Activated T-cell treated with anti-CD3 and anti-CD28 coated beads, Interleukin-2, amount 50 U/mL, for 24 hours (primary cell): ENCODE measurements at regions not wholly inside any gene's neighbourhood (a gene's known extent, or its start where the extent isn't known, plus 50 kb on each side); places are given as distances from the start of the nearest gene placed in this dataset.

Experiments
- DNase-seq: peaks from one replicate; pipeline ENCODE4 v3.0.0-alpha.2; 2020
- H3K27ac Mint-ChIP-seq: 2 replicates; pipeline ENCODE4 v1.8.0; 2020; ENCODE audit warnings: mild to moderate bottlenecking, mixed read lengths
- H3K27me3 Mint-ChIP-seq: 2 replicates; pipeline ENCODE4 v1.8.0; 2020; ENCODE audit warnings: mixed read lengths
- H3K36me3 Mint-ChIP-seq: 2 replicates; pipeline ENCODE4 v1.8.0; 2020; ENCODE audit warnings: low read depth, mixed read lengths
- H3K4me1 Mint-ChIP-seq: 2 replicates; pipeline ENCODE4 v1.8.0; 2020; ENCODE audit warnings: low read depth, mixed read lengths
- H3K4me3 Mint-ChIP-seq: 2 replicates; pipeline ENCODE4 v1.8.0; 2020; ENCODE audit warnings: mild to moderate bottlenecking, moderate library complexity, mixed read lengths
- H3K9me3 Mint-ChIP-seq: 2 replicates; pipeline ENCODE4 v1.8.0; 2020; ENCODE audit warnings: mixed read lengths

- DNase-seq, result no peak
- Mint-ChIP-seq H3K4me3 (no peak overlapping the region), H3K27ac (no peak overlapping the region), H3K4me1 (no peaks in the 10 kb centered on the region), H3K27me3 (no peaks in the 10 kb centered on the region), H3K9me3 (peaks cover 3% of the 10 kb centered on the region), H3K36me3 (no peaks in the 10 kb centered on the region)
Measured at GRCh38 chr10:121282264-121282663, 316.0 kb downstream of the FGFR2 start.

- Mint-ChIP-seq H3K27ac (no peak overlapping the region), H3K36me3 (no peaks in the 10 kb centered on the region), H3K4me1 (no peaks in the 10 kb centered on the region), H3K9me3 (no peaks in the 10 kb centered on the region), H3K27me3 (no peaks in the 10 kb centered on the region), H3K4me3 (no peak overlapping the region)
- DNase-seq, result no peak
Measured at GRCh38 chr10:121282797-121283515, 315.3 kb downstream of the FGFR2 start.

GRCh38 chr10:121284936-121285335, 313.3 kb downstream of the FGFR2 start:
- H3K4me3 Mint-ChIP-seq, result no peak overlapping the region
- H3K9me3 Mint-ChIP-seq, result no peaks in the 10 kb centered on the region
- H3K4me1 Mint-ChIP-seq, result no peaks in the 10 kb centered on the region
- DNase-seq, result no peak
- H3K27ac Mint-ChIP-seq, result no peak overlapping the region
- no peaks in the 10 kb centered on the region for H3K36me3 Mint-ChIP-seq
- no peaks in the 10 kb centered on the region for H3K27me3 Mint-ChIP-seq

GRCh38 chr10:121285406-121286196, 312.6 kb downstream of the FGFR2 start:
- H3K4me1 Mint-ChIP-seq, result no peaks in the 10 kb centered on the region
- no peak for DNase-seq
- no peaks in the 10 kb centered on the region for H3K27me3 Mint-ChIP-seq
- H3K4me3 Mint-ChIP-seq, result no peak overlapping the region
- H3K36me3 Mint-ChIP-seq, result no peaks in the 10 kb centered on the region
- H3K27ac Mint-ChIP-seq, result no peak overlapping the region
- no peaks in the 10 kb centered on the region for H3K9me3 Mint-ChIP-seq

GRCh38 chr10:121288011-121288410, 310.2 kb downstream of the FGFR2 start:
- no peak overlapping the region for H3K27ac Mint-ChIP-seq
- DNase-seq, result no peak
- H3K9me3 Mint-ChIP-seq, result no peaks in the 10 kb centered on the region
- H3K4me3 Mint-ChIP-seq, result no peak overlapping the region
- peaks cover 4% of the 10 kb centered on the region for H3K27me3 Mint-ChIP-seq
- H3K4me1 Mint-ChIP-seq, result no peaks in the 10 kb centered on the region
- H3K36me3 Mint-ChIP-seq, result no peaks in the 10 kb centered on the region

GRCh38 chr10:121288864-121289661, 309.2 kb downstream of the FGFR2 start:
- Mint-ChIP-seq H3K9me3 (no peaks in the 10 kb centered on the region), H3K27me3 (peaks cover 6% of the 10 kb centered on the region)

GRCh38 chr10:121289800-121290199, 308.4 kb downstream of the FGFR2 start:
- Mint-ChIP-seq H3K27me3 (peaks cover 6% of the 10 kb centered on the region), H3K4me3 (no peak overlapping the region), H3K27ac (no peak overlapping the region), H3K4me1 (no peaks in the 10 kb centered on the region), H3K9me3 (no peaks in the 10 kb centered on the region), H3K36me3 (no peaks in the 10 kb centered on the region)
- DNase-seq, result no peak

More at GRCh38 chr10:121288864-121289661, 309.2 kb downstream of the FGFR2 start:
- H3K4me3 Mint-ChIP-seq, result no peak overlapping the region
- H3K4me1 Mint-ChIP-seq, result no peaks in the 10 kb centered on the region
- H3K36me3 Mint-ChIP-seq, result no peaks in the 10 kb centered on the region
- DNase-seq, result no peak
- no peak overlapping the region for H3K27ac Mint-ChIP-seq

- no peaks in the 10 kb centered on the region for H3K9me3 Mint-ChIP-seq
- no peak for DNase-seq
- no peaks in the 10 kb centered on the region for H3K36me3 Mint-ChIP-seq
- no peaks in the 10 kb centered on the region for H3K4me1 Mint-ChIP-seq
- H3K4me3 Mint-ChIP-seq, result no peak overlapping the region
- H3K27me3 Mint-ChIP-seq, result peaks cover 6% of the 10 kb centered on the region
- H3K27ac Mint-ChIP-seq, result no peak overlapping the region
Measured at GRCh38 chr10:121290674-121291073, 307.6 kb downstream of the FGFR2 start.

GRCh38 chr10:121291376-121291775, 306.9 kb downstream of the FGFR2 start:
- peaks cover 6% of the 10 kb centered on the region for H3K27me3 Mint-ChIP-seq
- H3K9me3 Mint-ChIP-seq, result no peaks in the 10 kb centered on the region
- no peaks in the 10 kb centered on the region for H3K36me3 Mint-ChIP-seq
- no peak overlapping the region for H3K27ac Mint-ChIP-seq
- H3K4me3 Mint-ChIP-seq, result no peak overlapping the region
- no peaks in the 10 kb centered on the region for H3K4me1 Mint-ChIP-seq
- no peak for DNase-seq

GRCh38 chr10:121291823-121292222, 306.4 kb downstream of the FGFR2 start:
- Mint-ChIP-seq H3K27me3 (peaks cover 6% of the 10 kb centered on the region), H3K9me3 (no peaks in the 10 kb centered on the region), H3K4me3 (no peak overlapping the region), H3K36me3 (no peaks in the 10 kb centered on the region), H3K4me1 (no peaks in the 10 kb centered on the region), H3K27ac (no peak overlapping the region)
- no peak for DNase-seq

- H3K4me1 Mint-ChIP-seq, result no peaks in the 10 kb centered on the region
- H3K36me3 Mint-ChIP-seq, result no peaks in the 10 kb centered on the region
- no peak for DNase-seq
- H3K9me3 Mint-ChIP-seq, result no peaks in the 10 kb centered on the region
- H3K27ac Mint-ChIP-seq, result no peak overlapping the region
- H3K4me3 Mint-ChIP-seq, result no peak overlapping the region
- H3K27me3 Mint-ChIP-seq, result peaks cover 6% of the 10 kb centered on the region
Measured at GRCh38 chr10:121292321-121292720, 305.9 kb downstream of the FGFR2 start.

GRCh38 chr10:121293110-121293509, 305.1 kb downstream of the FGFR2 start:
- Mint-ChIP-seq H3K27ac (no peak overlapping the region), H3K27me3 (peaks cover 6% of the 10 kb centered on the region), H3K9me3 (no peaks in the 10 kb centered on the region), H3K4me1 (no peaks in the 10 kb centered on the region), H3K4me3 (no peak overlapping the region), H3K36me3 (no peaks in the 10 kb centered on the region)
- DNase-seq, result no peak

- Mint-ChIP-seq H3K36me3 (no peaks in the 10 kb centered on the region), H3K27ac (no peak overlapping the region), H3K27me3 (peaks cover 6% of the 10 kb centered on the region), H3K9me3 (no peaks in the 10 kb centered on the region), H3K4me1 (no peaks in the 10 kb centered on the region), H3K4me3 (no peak overlapping the region)
- no peak for DNase-seq
Measured at GRCh38 chr10:121294630-121295029, 303.6 kb downstream of the FGFR2 start.

- H3K4me1 Mint-ChIP-seq, result no peaks in the 10 kb centered on the region
- H3K27ac Mint-ChIP-seq, result no peak overlapping the region
- DNase-seq, result no peak
- no peak overlapping the region for H3K4me3 Mint-ChIP-seq
- H3K9me3 Mint-ChIP-seq, result no peaks in the 10 kb centered on the region
- H3K27me3 Mint-ChIP-seq, result peaks cover 6% of the 10 kb centered on the region
- H3K36me3 Mint-ChIP-seq, result no peaks in the 10 kb centered on the region
Measured at GRCh38 chr10:121296378-121296777, 301.9 kb downstream of the FGFR2 start.
